H1 (cell line): ENCODE measurements at regions not wholly inside any gene's neighbourhood (a gene's known extent, or its start where the extent isn't known, plus 50 kb on each side); places are given as distances from the start of the nearest gene placed in this dataset.

Experiments used
- CTCF ChIA-PET: fragments of 300-600 bp; sonication (Branson Sonifier 250); formaldehyde crosslinking; loops from one replicate; lab custom pipeline; 2021; ENCODE audit not compliant: partially characterized antibody; lab: Charles Lee
- POLR2A ChIA-PET: fragments of 300-600 bp; sonication (Branson Sonifier 250); formaldehyde crosslinking; loops from one replicate; lab custom pipeline; 2021; ENCODE audit warnings: inconsistent platforms; ENCODE audit not compliant: partially characterized antibody; lab: Charles Lee
- DNase-seq, 2 experiments: peaks; one replicate each; pipeline versions ENCODE4 v3.0.0 to v3.0.0-alpha.2; 2010 to 2022; ENCODE audit warnings: low spot score in 2 of 2, low read depth in 1 of 2, mixed read lengths in 1 of 2
- FAIRE-seq: peaks from 2 replicates; lab custom pipeline; 2011; peaks lifted over from hg19 to GRCh38; lab: Jason Lieb, UNC
- H2AFZ ChIP-seq: 2 replicates; pipeline ENCODE4 v1.8.1; 2012; ENCODE audit warnings: low read length, inconsistent platforms
- H2AK5ac ChIP-seq: 2 replicates; pipeline ENCODE4 v1.6.1; 2013; ENCODE audit warnings: low read depth, low read length
- H2BK120ac ChIP-seq: replicated peaks from 2 replicates; pipeline ENCODE3; 2013; ENCODE audit warnings: low read depth, low read length, inconsistent platforms
- H2BK12ac ChIP-seq: 2 replicates; pipeline ENCODE4 v1.6.1; 2013; ENCODE audit warnings: low read depth, low read length
- H2BK15ac ChIP-seq: 2 replicates; pipeline ENCODE4 v1.6.1; 2013; ENCODE audit warnings: low read length
- H2BK20ac ChIP-seq: 2 replicates; pipeline ENCODE4 v1.6.1; 2013; ENCODE audit warnings: low read length
- H2BK5ac ChIP-seq: 2 replicates; pipeline ENCODE4 v1.6.1; 2013; ENCODE audit warnings: low read depth, low read length
- H3K14ac ChIP-seq: 2 replicates; pipeline ENCODE4 v1.6.1; 2013; ENCODE audit warnings: inconsistent platforms; ENCODE audit not compliant: insufficient read length
- H3K18ac ChIP-seq: 2 replicates; pipeline ENCODE4 v1.6.1; 2013; ENCODE audit warnings: low read length; ENCODE audit errors: extremely low read depth
- H3K23ac ChIP-seq: 2 replicates; pipeline ENCODE4 v1.6.1; 2013; ENCODE audit warnings: inconsistent platforms; ENCODE audit not compliant: insufficient read length
- H3K23me2 ChIP-seq: 2 replicates; pipeline ENCODE4 v1.6.1; 2013; ENCODE audit warnings: low read depth, low read length
- H3K27ac ChIP-seq: 2 replicates; pipeline ENCODE4 v1.6.1; 2011; ENCODE audit warnings: low read depth, low read length, inconsistent platforms
- H3K27me3 ChIP-seq, 4 experiments: replicated peaks in 1 of 4; 1 replicate in 1 of 4; 2 replicates in 3 of 4; pipeline versions ENCODE4 v1.6.1 to v1.8.1; 2011 to 2013; ENCODE audit warnings: low read length in 3 of 4, mild to moderate bottlenecking in 3 of 4, inconsistent platforms in 2 of 4, mixed read lengths in 2 of 4, moderate library complexity in 1 of 4; ENCODE audit not compliant: control insufficient read depth in 3 of 4, insufficient read depth in 3 of 4; ENCODE audit errors: extremely low read depth in 1 of 4
- H3K36me3 ChIP-seq, 4 experiments: 2 replicates each; pipeline versions ENCODE4 v1.6.1 to v1.8.1; 2011 to 2013; ENCODE audit warnings: mild to moderate bottlenecking in 4 of 4, low read length in 3 of 4, moderate library complexity in 2 of 4, control low read depth in 1 of 4, inconsistent platforms in 1 of 4; ENCODE audit not compliant: insufficient read depth in 4 of 4, control insufficient read depth in 2 of 4
- H3K4ac ChIP-seq: replicated peaks from 2 replicates; pipeline ENCODE3; 2013; ENCODE audit warnings: low read length, low read depth, mixed read lengths, inconsistent platforms; ENCODE audit not compliant: insufficient read length
- H3K4me1 ChIP-seq, 4 experiments: replicated peaks in 1 of 4; 1 replicate in 1 of 4; 2 replicates in 3 of 4; pipeline versions ENCODE4 v1.6.1 to v1.8.1; 2011 to 2013; ENCODE audit warnings: low read length in 3 of 4, inconsistent platforms in 2 of 4, mixed read lengths in 1 of 4; ENCODE audit not compliant: insufficient read depth in 4 of 4, control insufficient read depth in 3 of 4
- H3K4me2 ChIP-seq, 2 experiments: 2 replicates each; pipeline versions ENCODE4 v1.6.1 to v1.8.1; 2011 to 2013; ENCODE audit warnings: low read depth in 2 of 2, low read length in 2 of 2, control low read depth in 1 of 2, inconsistent platforms in 1 of 2, mild to moderate bottlenecking in 1 of 2; ENCODE audit not compliant: insufficient read depth in 1 of 2
- H3K4me3 ChIP-seq, 4 experiments: fragments of 200-600, 300-600 bp in 1 of 4; sonication (generic), shearing (Covaris generic), sonication (Bioruptor Twin) in 1 of 4; 2 replicates each; pipeline versions ENCODE4 v1.5.1 to v1.8.1; 2011 to 2016; ENCODE audit warnings: low read length in 4 of 4, low read depth in 3 of 4, control low read depth in 2 of 4, inconsistent platforms in 2 of 4, mild to moderate bottlenecking in 2 of 4, mixed read lengths in 1 of 4, moderate library complexity in 1 of 4; ENCODE audit not compliant: insufficient read depth in 2 of 4; ENCODE audit errors: extremely low read depth in 1 of 4
- H3K56ac ChIP-seq: replicated peaks from 2 replicates; pipeline ENCODE3; 2013; ENCODE audit warnings: low read depth, mild to moderate bottlenecking, mixed read lengths, low read length, inconsistent platforms; ENCODE audit not compliant: insufficient read length
- H3K79me1 ChIP-seq: 2 replicates; pipeline ENCODE4 v1.6.1; 2013; ENCODE audit warnings: low read depth, low read length, control low read depth
- H3K79me2 ChIP-seq, 2 experiments: 2 replicates each; pipeline versions ENCODE4 v1.6.1 to v1.8.1; 2012 to 2013; ENCODE audit warnings: low read length in 2 of 2, mild to moderate bottlenecking in 2 of 2, inconsistent platforms in 1 of 2; ENCODE audit not compliant: insufficient read depth in 2 of 2, control insufficient read depth in 1 of 2
- H3K9ac ChIP-seq, 4 experiments: replicated peaks in 1 of 4; 1 replicate in 1 of 4; 2 replicates in 3 of 4; pipeline versions ENCODE4 v1.6.1 to v1.8.1; 2011 to 2013; ENCODE audit warnings: low read depth in 3 of 4, low read length in 3 of 4, control low read depth in 2 of 4, mild to moderate bottlenecking in 2 of 4, moderate library complexity in 2 of 4, inconsistent platforms in 1 of 4; ENCODE audit errors: extremely low read depth in 1 of 4
- H3K9me3 ChIP-seq, 2 experiments: 2 replicates each; pipeline versions ENCODE4 v1.6.1 to v1.8.1; 2012 to 2013; ENCODE audit warnings: mild to moderate bottlenecking in 2 of 2, moderate library complexity in 2 of 2, control low read depth in 1 of 2, inconsistent platforms in 1 of 2, low read depth in 1 of 2, low read length in 1 of 2, mixed read lengths in 1 of 2; ENCODE audit not compliant: insufficient read depth in 2 of 2
- H4K20me1 ChIP-seq, 2 experiments: replicated peaks in 1 of 2; 2 replicates each; pipeline versions ENCODE3 to v1.8.1; 2011 to 2013; ENCODE audit warnings: inconsistent platforms in 2 of 2, low read length in 2 of 2, mild to moderate bottlenecking in 1 of 2; ENCODE audit not compliant: insufficient read depth in 2 of 2, control insufficient read depth in 1 of 2
- H4K5ac ChIP-seq: 2 replicates; pipeline ENCODE4 v1.6.1; 2013; ENCODE audit warnings: low read length, low read depth, mixed read lengths, inconsistent platforms; ENCODE audit not compliant: insufficient read length
- H4K8ac ChIP-seq: 2 replicates; pipeline ENCODE4 v1.8.0; 2013; ENCODE audit warnings: mild to moderate bottlenecking, moderate library complexity, low read length, inconsistent platforms; ENCODE audit not compliant: insufficient read depth; ENCODE audit errors: extremely low read depth
- H4K91ac ChIP-seq: replicated peaks from 2 replicates; pipeline ENCODE3; 2013; ENCODE audit warnings: low read length, mixed read lengths, inconsistent platforms; ENCODE audit not compliant: insufficient read length
- CBX8 ChIP-seq: fragments of 300-800, 300-1000 bp; sonication (generic); IDR thresholded peaks from 2 replicates; pipeline ENCODE4 v1.7.1; 2016; ENCODE audit warnings: low read depth, low read length, borderline replicate concordance
- GTF2F1 ChIP-seq: IDR thresholded peaks from 2 replicates; pipeline ENCODE4 v1.6.1; 2012; ENCODE audit warnings: low read depth, low read length, improper control_type of control experiment, borderline replicate concordance
- HDAC6 ChIP-seq: IDR thresholded peaks from one replicate; pipeline ENCODE4 v1.7.1; 2012; ENCODE audit warnings: low read depth, mild to moderate bottlenecking, inconsistent platforms, low read length, moderate library complexity
- RXRA ChIP-seq: IDR thresholded peaks from 2 replicates; pipeline ENCODE4 v1.6.1; 2011; ENCODE audit warnings: low read depth, mild to moderate bottlenecking, low read length, moderate library complexity; ENCODE audit not compliant: insufficient read depth
- SP2 ChIP-seq: IDR thresholded peaks from 2 replicates; pipeline ENCODE4 v1.6.1; 2012; ENCODE audit warnings: mild to moderate bottlenecking, low read length, inconsistent platforms
- TAF1 ChIP-seq: IDR thresholded peaks from 2 replicates; pipeline ENCODE4 v1.6.1; 2011; ENCODE audit warnings: mild to moderate bottlenecking, low read depth, low read length
- WGBS, 2 experiments: shearing (Covaris generic) in 1 of 2; methylation state at CpG; one replicate each; pipeline versions ENCODE4 v1.1.6 to v1.1.7; 2013 to 2015; ENCODE audit warnings: low lambda C conversion rate in 2 of 2, mixed read lengths in 2 of 2, inconsistent platforms in 1 of 2, low coverage in 1 of 2, missing lambda C conversion rate in 1 of 2; ENCODE audit not compliant: insufficient replicate concordance in 2 of 2, insufficient coverage in 1 of 2, insufficient read length in 1 of 2; ENCODE audit errors: extremely low coverage in 1 of 2, missing lambda C conversion rate in 1 of 2; 5-methylcytosine and 5-hydroxymethylcytosine counted together

GRCh38 chr2:21427606-21428005, 303.8 kb downstream of the TDRD15 start:
- FAIRE-seq = no peak
- Histone ChIP-seq H3K9me3 (no peaks in the 10 kb centered on the region), H3K79me1 (no peaks in the 10 kb centered on the region), H3K9ac (no peak overlapping the region), H3K4ac (no peak overlapping the region), H2BK12ac (no peak overlapping the region), H3K14ac (no peak overlapping the region), H2BK5ac (no peak overlapping the region), H4K5ac (no peak overlapping the region), H3K23ac (no peak overlapping the region), H3K56ac (no peak overlapping the region), H3K79me2 (no peaks in the 10 kb centered on the region), H4K20me1 (no peaks in the 10 kb centered on the region), H3K23me2 (peaks cover 3% of the 10 kb centered on the region; the same call in 1 of the 2 replicates), H2BK15ac (no peak overlapping the region), H2BK20ac (no peak overlapping the region), H2AK5ac (no peak overlapping the region), H4K8ac (no peak overlapping the region), H3K4me1 (no peaks in the 10 kb centered on the region), H3K27ac (no peak overlapping the region), H4K91ac (no peak overlapping the region)
- DNase-seq = no peak
- POLR2A ChIA-PET = no interaction called here
- TF ChIP-seq HDAC6 (no peak), TAF1 (no peak), RXRA (no peak), SP2 (no peak), GTF2F1 (no peak), CBX8 (no peak)
- TF ChIP-seq, all 59 proteins: peak for 0
- H2BK120ac ChIP-seq = no peak overlapping the region
- no peak overlapping the region for H3K18ac ChIP-seq
- 94% methylated on average over 2 of the region's 2 CpGs; no CpG with 5 or more reads in 1 of the 2 experiments for WGBS, 2 experiments
- H3K4me2 ChIP-seq = no peak overlapping the region
- no peaks in the 10 kb centered on the region for H3K27me3 ChIP-seq
- no peaks in the 10 kb centered on the region for H3K36me3 ChIP-seq
- no peak overlapping the region for H2AFZ ChIP-seq
- no peak overlapping the region for H3K4me3 ChIP-seq
- CTCF ChIA-PET = interaction anchor here (0.7 kb wide), 1 partner anchor 21 kb away, joined by 3 read pairs; no protein-coding TSS in a partner anchor
